ENCODE measurements at regions not wholly inside any gene's neighbourhood (a gene's known extent, or its start where the extent isn't known, plus 50 kb on each side); places are given as distances from the start of the nearest gene placed in this dataset.
"Not testable (repeated sequence)": the region's sequence is repeated elsewhere in the genome, so short reads cannot be mapped to it uniquely, and the experiment has no call there.

- H3K36me3 ChIP-seq (ENCODE audit: low read length): no peaks in the 10 kb centered on the region
- no peak overlapping the region for H3K4me2 ChIP-seq (ENCODE audit: low read depth, low read length, poor library complexity, severe bottlenecking)
- no peaks in the 10 kb centered on the region for H3K79me2 ChIP-seq (ENCODE audit: insufficient read depth, low read length)
- H3K9me2 ChIP-seq (replicated peaks; ENCODE audit: insufficient read depth, low read length): no peaks in the 10 kb centered on the region
- H4K20me1 ChIP-seq (ENCODE audit: low read depth, low read length): no peaks in the 10 kb centered on the region
- TF ChIP-seq CTCF (IDR thresholded peaks at IDR 0.05; ENCODE audit: insufficient read depth, low read length, poor library complexity, severe bottlenecking) (no peak), EZH2phosphoT487 (conservative IDR thresholded peaks at IDR 0.05; ENCODE audit: low read length) (no peak)
- H3F3A ChIP-seq (ENCODE audit: insufficient read depth): no peaks in the 10 kb centered on the region
- H3K9me3 ChIP-seq (ENCODE audit: insufficient read depth, low read length): no peaks in the 10 kb centered on the region
- H2AFZ ChIP-seq (ENCODE audit: low read depth, low read length, severe bottlenecking): no peak overlapping the region
- H3K9ac ChIP-seq (ENCODE audit: low read length): no peak overlapping the region
- H3K27me3 ChIP-seq (ENCODE audit: low read length): no peaks in the 10 kb centered on the region
- H3K27ac ChIP-seq (ENCODE audit: low read depth, low read length): no peak overlapping the region
- no peak overlapping the region for H3K4me3 ChIP-seq (ENCODE audit: insufficient read depth, low read length, poor library complexity, severe bottlenecking)
These were observed 663.1 kb downstream of the SH2D4B start for GRCh38 chr10:81200801-81201200.

DNA sequence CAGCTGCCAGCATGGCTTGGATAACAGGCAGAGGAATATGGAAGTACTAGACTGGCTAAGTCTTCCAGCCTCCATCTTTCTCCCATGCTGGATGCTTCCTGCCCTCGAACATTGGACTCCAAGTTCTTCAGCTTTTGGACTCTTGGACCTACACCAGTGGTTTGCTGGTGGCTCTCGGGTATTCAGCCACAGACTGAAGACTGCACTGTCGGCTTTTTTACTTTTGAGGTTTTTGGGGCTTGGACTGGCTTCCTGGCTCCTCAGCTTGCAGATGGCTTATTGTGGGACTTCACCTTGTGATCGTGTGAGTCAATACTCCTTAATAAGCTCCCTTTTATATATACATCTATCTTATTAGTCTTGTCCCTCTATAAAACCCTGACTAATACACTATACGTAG lies 667.6 kb upstream of the NRG3 start:
- not testable (repeated sequence) for H3F3A ChIP-seq (ENCODE audit: insufficient read depth); H3K4me3 ChIP-seq (ENCODE audit: insufficient read depth, low read length, poor library complexity, severe bottlenecking); H3K4me2 ChIP-seq (ENCODE audit: low read depth, low read length, poor library complexity, severe bottlenecking); H4K20me1 ChIP-seq (ENCODE audit: low read depth, low read length); H2AFZ ChIP-seq (ENCODE audit: low read depth, low read length, severe bottlenecking); H3K27me3 ChIP-seq (ENCODE audit: low read length); H3K9me3 ChIP-seq (ENCODE audit: insufficient read depth, low read length); H3K27ac ChIP-seq (ENCODE audit: low read depth, low read length); H3K79me2 ChIP-seq (ENCODE audit: insufficient read depth, low read length); H3K9me2 ChIP-seq (replicated peaks; ENCODE audit: insufficient read depth, low read length); H3K9ac ChIP-seq (ENCODE audit: low read length); H3K36me3 ChIP-seq (ENCODE audit: low read length)

DNA sequence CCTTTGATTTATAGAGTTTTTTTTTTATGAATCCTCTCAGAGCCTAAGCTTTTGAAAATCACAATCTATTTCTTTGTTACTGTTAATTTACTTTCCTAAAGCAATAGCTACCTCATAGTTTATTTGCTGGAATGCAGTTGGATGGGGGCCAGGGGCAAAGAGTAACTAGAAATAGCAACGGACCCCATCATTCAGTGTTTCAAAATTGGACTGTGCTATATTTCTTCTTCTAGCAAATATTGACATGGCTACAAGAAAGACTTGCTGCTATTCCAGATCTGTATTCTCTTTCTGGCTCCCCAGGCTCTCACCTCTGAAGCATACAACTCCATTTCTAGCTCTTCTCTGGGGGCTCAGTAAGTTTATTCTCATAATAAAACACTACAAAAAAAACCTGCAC lies 661.6 kb upstream of the NRG3 start:
- no peak overlapping the region for H3K9ac ChIP-seq (ENCODE audit: low read length)
- no peaks in the 10 kb centered on the region for H3K27me3 ChIP-seq (ENCODE audit: low read length)
- H3K79me2 ChIP-seq (ENCODE audit: insufficient read depth, low read length): no peaks in the 10 kb centered on the region
- no peak overlapping the region for H2AFZ ChIP-seq (ENCODE audit: low read depth, low read length, severe bottlenecking)
- no peak overlapping the region for H3K27ac ChIP-seq (ENCODE audit: low read depth, low read length)
- TF ChIP-seq EZH2phosphoT487 (conservative IDR thresholded peaks at IDR 0.05; ENCODE audit: low read length): no peak
- TF ChIP-seq CTCF (IDR thresholded peaks at IDR 0.05; ENCODE audit: insufficient read depth, low read length, poor library complexity, severe bottlenecking): no peak
- no peaks in the 10 kb centered on the region for H3K9me3 ChIP-seq (ENCODE audit: insufficient read depth, low read length)
- no peaks in the 10 kb centered on the region for H3F3A ChIP-seq (ENCODE audit: insufficient read depth)
- H3K4me2 ChIP-seq (ENCODE audit: low read depth, low read length, poor library complexity, severe bottlenecking): no peak overlapping the region
- H3K4me3 ChIP-seq (ENCODE audit: insufficient read depth, low read length, poor library complexity, severe bottlenecking): no peak overlapping the region
- no peaks in the 10 kb centered on the region for H3K9me2 ChIP-seq (replicated peaks; ENCODE audit: insufficient read depth, low read length)
- H3K36me3 ChIP-seq (ENCODE audit: low read length): no peaks in the 10 kb centered on the region
- no peaks in the 10 kb centered on the region for H4K20me1 ChIP-seq (ENCODE audit: low read depth, low read length)

DNA sequence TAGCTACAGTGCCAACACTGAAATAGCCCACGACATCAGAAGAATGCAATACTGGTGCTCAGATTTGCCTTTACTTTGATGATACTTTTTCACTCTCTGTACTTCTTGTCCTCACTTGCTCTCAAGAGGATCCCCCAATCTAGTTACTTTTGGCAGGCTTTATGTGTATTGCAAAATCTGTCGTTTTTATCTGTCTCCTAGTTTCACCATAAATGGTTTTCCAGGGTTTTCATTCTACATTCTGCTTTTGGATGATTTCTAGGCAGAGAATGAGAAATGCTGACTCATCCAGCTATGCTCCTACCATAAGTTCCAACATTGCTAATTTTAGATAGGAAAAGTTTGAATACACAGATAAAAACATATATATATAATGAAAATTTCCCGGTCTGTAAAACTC lies 659.5 kb upstream of the NRG3 start:
- no peaks in the 10 kb centered on the region for H4K20me1 ChIP-seq (ENCODE audit: low read depth, low read length)
- H3F3A ChIP-seq (ENCODE audit: insufficient read depth): no peaks in the 10 kb centered on the region
- H3K79me2 ChIP-seq (ENCODE audit: insufficient read depth, low read length): no peaks in the 10 kb centered on the region
- no peak overlapping the region for H3K4me3 ChIP-seq (ENCODE audit: insufficient read depth, low read length, poor library complexity, severe bottlenecking)
- no peaks in the 10 kb centered on the region for H3K27me3 ChIP-seq (ENCODE audit: low read length)
- H2AFZ ChIP-seq (ENCODE audit: low read depth, low read length, severe bottlenecking): no peak overlapping the region
- H3K36me3 ChIP-seq (ENCODE audit: low read length): no peaks in the 10 kb centered on the region
- TF ChIP-seq EZH2phosphoT487 (conservative IDR thresholded peaks at IDR 0.05; ENCODE audit: low read length) (no peak), CTCF (IDR thresholded peaks at IDR 0.05; ENCODE audit: insufficient read depth, low read length, poor library complexity, severe bottlenecking) (no peak)
- no peak overlapping the region for H3K4me2 ChIP-seq (ENCODE audit: low read depth, low read length, poor library complexity, severe bottlenecking)
- no peak overlapping the region for H3K27ac ChIP-seq (ENCODE audit: low read depth, low read length)
- H3K9me3 ChIP-seq (ENCODE audit: insufficient read depth, low read length): no peaks in the 10 kb centered on the region
- H3K9me2 ChIP-seq (replicated peaks; ENCODE audit: insufficient read depth, low read length): no peaks in the 10 kb centered on the region
- H3K9ac ChIP-seq (ENCODE audit: low read length): no peak overlapping the region

All from SU-DHL-6 (cell line).